T-helper 17 cell (primary cell): ENCODE measurements at regions not wholly inside any gene's neighbourhood (a gene's known extent, or its start where the extent isn't known, plus 50 kb on each side); places are given as distances from the start of the nearest gene placed in this dataset.
"Not testable (repeated sequence)": the region's sequence is repeated elsewhere in the genome, so short reads cannot be mapped to it uniquely, and the experiment has no call there.

Experiments
- ATAC-seq: fragments of 150-1000 bp; cut with Tn5 transposase; 2 replicates; pipeline ENCODE4 v1.10.0; 2021; ENCODE audit warnings: mild to moderate bottlenecking, moderate library complexity
- DNase-seq, 3 donors: peaks; one replicate each; pipeline versions ENCODE4 v3.0.0 to v3.0.0-alpha.2; 2020 to 2021
- H3K9me3 ChIP-seq: one replicate; pipeline ENCODE4 v1.7.0; 2013; ENCODE audit warnings: low read length, mild to moderate bottlenecking; ENCODE audit not compliant: control insufficient read depth, poor library complexity, severe bottlenecking
- H3K27ac Mint-ChIP-seq: one replicate; pipeline ENCODE4 v1.8.0; 2022; ENCODE audit warnings: mild to moderate bottlenecking, moderate library complexity, mixed read lengths
- H3K27me3 Mint-ChIP-seq: one replicate; pipeline ENCODE4 v1.8.0; 2022; ENCODE audit warnings: mixed read lengths
- H3K36me3 Mint-ChIP-seq: one replicate; pipeline ENCODE4 v1.8.0; 2022; ENCODE audit warnings: low read depth, mixed read lengths
- H3K4me1 Mint-ChIP-seq: one replicate; pipeline ENCODE4 v1.8.0; 2022; ENCODE audit warnings: mild to moderate bottlenecking, mixed read lengths
- H3K4me3 Mint-ChIP-seq: one replicate; pipeline ENCODE4 v1.8.0; 2022; ENCODE audit warnings: mild to moderate bottlenecking, moderate library complexity, mixed read lengths

DNA sequence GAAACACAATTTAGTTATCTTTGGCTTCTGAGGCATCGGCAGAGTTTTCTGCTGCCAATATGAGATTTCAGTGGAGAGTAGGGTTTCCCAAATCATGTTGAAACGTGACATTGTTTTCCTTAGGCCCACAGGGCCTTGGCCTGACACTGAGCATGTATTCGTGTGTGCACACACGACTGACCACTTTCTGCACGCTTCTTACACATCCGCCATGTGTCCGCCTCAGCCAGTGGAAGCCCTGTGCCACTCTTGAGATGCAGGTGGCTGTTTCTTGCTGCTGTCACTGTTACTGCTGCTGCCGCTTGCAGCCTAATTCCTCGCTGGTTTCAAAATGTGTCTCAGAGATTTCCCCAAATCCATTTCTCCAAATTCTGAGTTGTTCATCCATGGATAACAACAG, 299.6 kb upstream of the PLGLB1 start:
- ATAC-seq, H3K9me3 ChIP-seq, H3K27ac Mint-ChIP-seq, H3K36me3 Mint-ChIP-seq, H3K4me3 Mint-ChIP-seq, DNase-seq, H3K27me3 Mint-ChIP-seq: not testable (repeated sequence)
- peaks cover 12% of the 10 kb centered on the region for H3K4me1 Mint-ChIP-seq

DNA sequence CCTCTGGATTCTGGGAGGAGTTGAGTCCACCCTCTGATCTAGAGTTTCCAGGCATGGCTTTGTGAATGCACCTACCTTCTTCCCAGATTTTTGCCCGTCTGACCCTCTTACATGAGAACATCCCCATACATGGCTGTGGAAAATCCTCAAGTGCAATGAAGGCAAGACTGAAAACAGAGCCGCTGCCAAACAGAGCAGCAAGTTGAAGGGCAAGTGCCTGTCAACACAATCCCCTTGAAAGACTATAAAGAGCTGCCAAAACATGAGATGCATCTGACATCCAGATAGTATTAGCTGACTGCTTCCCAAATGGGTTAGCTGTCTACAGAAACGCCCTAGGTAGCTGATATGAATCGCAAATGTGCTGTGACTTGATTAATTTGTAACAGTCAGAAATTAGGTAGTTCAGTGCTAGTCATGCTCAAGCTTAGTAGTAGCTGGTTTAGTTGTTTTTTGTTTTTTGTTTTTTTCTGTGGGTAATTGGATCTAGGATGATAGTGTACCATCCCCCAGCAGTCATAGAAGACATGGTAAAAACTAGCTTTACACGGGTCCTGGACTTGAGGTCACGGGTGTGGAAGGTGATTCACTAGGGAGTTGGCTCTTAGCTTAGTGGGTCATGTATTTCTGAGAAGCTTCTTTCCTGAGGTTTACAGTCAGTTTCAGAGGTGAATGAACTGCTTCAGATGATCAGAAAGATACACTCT, 302.8 kb upstream of the PLGLB1 start:
- ATAC-seq, result peak; percentile 68
- not testable (repeated sequence) for H3K9me3 ChIP-seq, H3K36me3 Mint-ChIP-seq, H3K27ac Mint-ChIP-seq, H3K27me3 Mint-ChIP-seq, DNase-seq
- H3K4me1 Mint-ChIP-seq, result peaks cover 12% of the 10 kb centered on the region
- H3K4me3 Mint-ChIP-seq, result peak overlapping the region; percentile 28

GRCh38 chr2:87325042-87325910, 303.6 kb upstream of the PLGLB1 start:
- not testable (repeated sequence) for H3K27me3 Mint-ChIP-seq, H3K36me3 Mint-ChIP-seq, H3K9me3 ChIP-seq, DNase-seq, H3K4me3 Mint-ChIP-seq, H3K27ac Mint-ChIP-seq
- ATAC-seq, result peak; percentile 55
- peaks cover 12% of the 10 kb centered on the region for H3K4me1 Mint-ChIP-seq

DNA sequence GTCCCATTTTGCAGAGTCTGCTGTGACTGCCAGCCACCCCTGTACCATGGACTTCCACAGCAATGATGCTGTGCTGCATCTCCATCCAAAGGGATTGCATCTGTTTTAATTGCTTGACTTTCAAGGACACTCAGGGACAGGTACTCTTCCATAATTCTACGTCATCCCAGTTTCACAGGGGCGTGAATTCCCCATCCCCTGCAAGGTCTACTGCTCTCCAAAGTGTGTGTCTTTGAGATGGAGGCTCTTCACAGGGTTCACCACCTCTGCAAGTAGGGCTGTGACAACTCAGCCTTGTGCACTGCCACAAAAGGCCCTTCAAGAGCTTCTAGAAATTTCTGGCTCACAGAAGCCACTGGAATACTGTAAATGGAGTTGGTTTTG, 304.3 kb upstream of the PLGLB1 start:
- H3K4me1 Mint-ChIP-seq, result peaks cover 12% of the 10 kb centered on the region
- not testable (repeated sequence) for H3K27ac Mint-ChIP-seq, H3K9me3 ChIP-seq, H3K4me3 Mint-ChIP-seq, DNase-seq, ATAC-seq, H3K36me3 Mint-ChIP-seq, H3K27me3 Mint-ChIP-seq

- H3K9me3 ChIP-seq, H3K36me3 Mint-ChIP-seq, H3K27me3 Mint-ChIP-seq, H3K4me3 Mint-ChIP-seq, H3K27ac Mint-ChIP-seq, DNase-seq, ATAC-seq: not testable (repeated sequence)
- peaks cover 12% of the 10 kb centered on the region for H3K4me1 Mint-ChIP-seq
These were observed 305.1 kb upstream of the PLGLB1 start for GRCh38 chr2:87326754-87327153.

DNA sequence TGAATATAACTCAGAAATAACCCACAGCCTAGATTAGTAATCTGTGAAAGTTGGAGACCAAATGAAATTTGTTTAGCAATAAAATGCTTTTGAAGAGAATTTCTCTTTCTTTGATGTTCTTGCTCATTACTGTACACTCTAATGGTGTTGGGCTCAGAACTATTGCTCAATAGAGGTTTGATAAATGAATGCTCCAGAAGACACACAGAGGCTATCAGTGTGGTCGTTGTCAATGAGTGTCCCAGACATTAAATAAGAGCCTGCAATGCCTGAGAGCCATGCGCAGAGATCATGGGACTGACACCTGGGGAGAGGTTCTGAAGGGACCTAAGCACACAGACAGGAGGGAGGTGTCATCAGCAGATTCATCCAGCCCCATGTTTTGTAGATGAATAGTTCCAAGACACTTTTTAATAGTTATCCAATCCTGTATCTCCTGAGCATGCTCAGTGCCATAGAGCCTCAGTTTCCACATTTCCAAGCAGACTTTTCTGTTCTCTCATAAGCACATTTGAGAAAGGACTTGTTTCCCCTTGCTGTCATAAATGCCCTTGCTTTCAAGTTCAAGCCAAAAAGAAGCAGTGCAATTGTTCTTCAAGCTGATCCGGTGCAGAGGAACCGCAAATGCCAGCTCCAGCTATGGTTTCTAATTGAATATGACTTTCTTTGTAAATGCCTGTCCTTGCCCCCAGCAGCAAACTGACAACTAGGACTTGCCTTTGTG, 306.2 kb upstream of the PLGLB1 start:
- H3K9me3 ChIP-seq, H3K4me3 Mint-ChIP-seq, DNase-seq, H3K27ac Mint-ChIP-seq, H3K36me3 Mint-ChIP-seq, ATAC-seq, H3K27me3 Mint-ChIP-seq: not testable (repeated sequence)
- peaks cover 12% of the 10 kb centered on the region for H3K4me1 Mint-ChIP-seq

DNA sequence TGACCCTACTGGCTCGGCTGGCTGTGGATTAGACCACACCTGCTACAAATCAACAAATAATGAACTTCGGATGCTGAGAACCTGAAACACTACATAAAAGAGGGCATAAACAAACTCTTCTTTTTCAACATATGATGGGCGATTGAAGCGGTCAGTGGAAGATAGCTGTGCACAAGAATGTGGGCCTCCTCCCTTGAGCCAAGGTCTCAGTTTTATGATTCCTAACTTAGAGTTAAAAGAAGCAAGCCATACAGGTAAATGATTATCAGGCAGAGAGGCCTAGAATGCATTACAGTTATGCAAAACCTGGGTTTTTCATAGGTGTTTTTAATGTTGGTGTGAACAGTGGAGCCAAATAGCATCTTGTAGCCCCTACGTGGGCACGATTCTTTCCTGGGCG, 307.9 kb upstream of the PLGLB1 start:
- not testable (repeated sequence) for H3K27me3 Mint-ChIP-seq, H3K9me3 ChIP-seq, H3K36me3 Mint-ChIP-seq, H3K4me1 Mint-ChIP-seq, DNase-seq, H3K27ac Mint-ChIP-seq, ATAC-seq, H3K4me3 Mint-ChIP-seq

GRCh38 chr2:87330486-87330885, 308.8 kb upstream of the PLGLB1 start:
- ATAC-seq, result peak; percentile 82
- H3K27me3 Mint-ChIP-seq, result not testable (repeated sequence)
- peak overlapping the region; percentile 51 for H3K27ac Mint-ChIP-seq

GRCh38 chr2:87331940-87332583, 310.4 kb upstream of the PLGLB1 start:
- H3K36me3 Mint-ChIP-seq, H3K27me3 Mint-ChIP-seq, ATAC-seq, H3K4me1 Mint-ChIP-seq, DNase-seq, H3K9me3 ChIP-seq, H3K27ac Mint-ChIP-seq, H3K4me3 Mint-ChIP-seq: not testable (repeated sequence)

More at GRCh38 chr2:87330486-87330885, 308.8 kb upstream of the PLGLB1 start:
- DNase-seq, H3K36me3 Mint-ChIP-seq, H3K4me3 Mint-ChIP-seq, H3K4me1 Mint-ChIP-seq, H3K9me3 ChIP-seq: not testable (repeated sequence)

GRCh38 chr2:87334888-87335287, 313.2 kb upstream of the PLGLB1 start:
- not testable (repeated sequence) for H3K27me3 Mint-ChIP-seq, H3K9me3 ChIP-seq, H3K36me3 Mint-ChIP-seq, H3K4me3 Mint-ChIP-seq, H3K4me1 Mint-ChIP-seq, H3K27ac Mint-ChIP-seq, DNase-seq
- ATAC-seq, result peak; percentile 22

GRCh38 chr2:87338998-87339397, 317.4 kb upstream of the PLGLB1 start:
- not testable (repeated sequence) for H3K36me3 Mint-ChIP-seq, H3K27ac Mint-ChIP-seq, H3K4me1 Mint-ChIP-seq, H3K27me3 Mint-ChIP-seq, ATAC-seq, DNase-seq, H3K4me3 Mint-ChIP-seq, H3K9me3 ChIP-seq

- H3K27ac Mint-ChIP-seq, ATAC-seq, H3K4me3 Mint-ChIP-seq, H3K4me1 Mint-ChIP-seq, H3K36me3 Mint-ChIP-seq, H3K27me3 Mint-ChIP-seq, H3K9me3 ChIP-seq: not testable (repeated sequence)
- DNase-seq, result peak; percentile 33 to 48 (median 42)
These were observed 320.0 kb upstream of the PLGLB1 start for GRCh38 chr2:87341601-87342014.

DNA sequence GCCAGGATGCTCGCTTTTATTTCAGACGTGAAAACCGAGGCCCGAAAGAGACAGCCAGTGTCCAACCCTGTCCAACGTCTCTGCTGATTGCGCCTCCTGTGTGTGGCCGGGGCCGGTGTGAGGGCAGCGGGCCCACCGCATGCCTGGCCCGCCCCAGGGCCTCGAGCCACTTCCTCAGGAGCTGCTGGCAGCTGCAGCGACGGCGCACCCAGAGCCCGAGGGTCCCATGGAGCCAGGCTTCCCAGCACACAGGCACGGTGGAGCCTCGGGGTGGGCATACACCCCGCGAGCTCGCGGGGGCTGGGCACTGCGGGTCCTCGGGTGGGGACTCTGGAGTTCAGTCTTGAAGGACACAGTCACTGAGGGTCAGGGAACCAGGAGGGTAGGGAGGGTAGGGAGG, 320.5 kb upstream of the PLGLB1 start:
- H3K27ac Mint-ChIP-seq, H3K4me3 Mint-ChIP-seq, H3K9me3 ChIP-seq, H3K4me1 Mint-ChIP-seq, DNase-seq, H3K27me3 Mint-ChIP-seq, H3K36me3 Mint-ChIP-seq, ATAC-seq: not testable (repeated sequence)
